Spleen (tissue), 7 donors: ENCODE measurements at regions not wholly inside any gene's neighbourhood (a gene's known extent, or its start where the extent isn't known, plus 50 kb on each side); places are given as distances from the start of the nearest gene placed in this dataset.

Source experiments
- POLR2A ChIP-seq, 3 donors: fragments of 450-650 bp; IDR thresholded peaks; one replicate each; pipeline ENCODE4 v1.5.1; 2017; ENCODE audit warnings: antibody characterized with exemption in 3 of 3, mild to moderate bottlenecking in 1 of 3
- POLR2AphosphoS5 ChIP-seq, 3 donors: sonication (generic); formaldehyde crosslinking; IDR thresholded peaks; one replicate each; pipeline ENCODE4 v1.5.1; 2017; ENCODE audit warnings: antibody characterized with exemption in 3 of 3
- TF ChIP-seq, protein P1 (sequence below), 11 experiments: fragments of 200-600 bp in 7 of 11; fragments of 450-650 bp in 4 of 11; sonication (generic) in 4 of 11; IDR thresholded peaks in 8 of 11; conservative IDR thresholded peaks in 3 of 11; 1 replicate in 7 of 11; 2 replicates in 4 of 11; pipeline versions ENCODE4 v1.4.0 to v1.8.0; 2016 to 2021; ENCODE audit warnings: antibody characterized with exemption in 11 of 11, inconsistent platforms in 4 of 11, mild to moderate bottlenecking in 1 of 11
- donor health status: DM: no; HTN: no; CAD: no; lungs with moderate emphysema.
- donor health status: DM: no; HTN: no; CAD: no.
- donor health status: DM: no; HTN: no; CAD: no.

DNA sequence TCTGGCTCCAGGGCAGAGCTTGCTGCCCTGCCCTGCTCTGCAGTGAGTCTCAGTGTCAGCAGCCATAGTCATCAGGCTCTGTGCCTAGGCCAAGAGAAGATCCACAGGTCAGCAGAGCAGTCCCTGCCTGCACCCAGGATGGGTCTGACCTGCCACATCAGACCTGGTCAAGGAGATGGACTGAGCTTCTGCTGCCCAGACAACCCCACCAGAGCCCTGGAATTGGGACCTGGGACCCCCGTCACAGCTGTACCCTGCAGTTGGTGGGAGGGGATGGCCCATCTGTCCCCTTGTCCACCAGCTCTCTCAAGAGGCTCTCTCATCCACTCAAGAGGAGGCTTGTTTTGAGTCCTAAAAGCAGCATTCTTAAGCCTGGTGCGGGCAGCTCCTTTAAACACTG is 142.6 kb downstream of the TFCP2L1 start:
- TF ChIP-seq, protein P1, sequence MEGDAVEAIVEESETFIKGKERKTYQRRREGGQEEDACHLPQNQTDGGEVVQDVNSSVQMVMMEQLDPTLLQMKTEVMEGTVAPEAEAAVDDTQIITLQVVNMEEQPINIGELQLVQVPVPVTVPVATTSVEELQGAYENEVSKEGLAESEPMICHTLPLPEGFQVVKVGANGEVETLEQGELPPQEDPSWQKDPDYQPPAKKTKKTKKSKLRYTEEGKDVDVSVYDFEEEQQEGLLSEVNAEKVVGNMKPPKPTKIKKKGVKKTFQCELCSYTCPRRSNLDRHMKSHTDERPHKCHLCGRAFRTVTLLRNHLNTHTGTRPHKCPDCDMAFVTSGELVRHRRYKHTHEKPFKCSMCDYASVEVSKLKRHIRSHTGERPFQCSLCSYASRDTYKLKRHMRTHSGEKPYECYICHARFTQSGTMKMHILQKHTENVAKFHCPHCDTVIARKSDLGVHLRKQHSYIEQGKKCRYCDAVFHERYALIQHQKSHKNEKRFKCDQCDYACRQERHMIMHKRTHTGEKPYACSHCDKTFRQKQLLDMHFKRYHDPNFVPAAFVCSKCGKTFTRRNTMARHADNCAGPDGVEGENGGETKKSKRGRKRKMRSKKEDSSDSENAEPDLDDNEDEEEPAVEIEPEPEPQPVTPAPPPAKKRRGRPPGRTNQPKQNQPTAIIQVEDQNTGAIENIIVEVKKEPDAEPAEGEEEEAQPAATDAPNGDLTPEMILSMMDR (IDR thresholded peaks at IDR 0.05 in 8 of 11, conservative IDR thresholded peaks at IDR 0.05 in 3 of 11), result no peak
- no peak for TF ChIP-seq POLR2A (IDR thresholded peaks at IDR 0.05)
- no peak for TF ChIP-seq POLR2AphosphoS5 (IDR thresholded peaks at IDR 0.05)
